Bronchial epithelial cell (primary cell): ENCODE measurements at regions not wholly inside any gene's neighbourhood (a gene's known extent, or its start where the extent isn't known, plus 50 kb on each side); places are given as distances from the start of the nearest gene placed in this dataset.
A peak's percentile ranks its signal among the peaks of the same experiment; 100 is the strongest.

ENCODE experiments used
- DNase-seq: peaks from one replicate; pipeline ENCODE4 v3.0.0-alpha.2; 2010; ENCODE audit warnings: low read depth
- FAIRE-seq: peaks from 2 replicates; lab custom pipeline; 2011; peaks lifted over from hg19 to GRCh38; lab: Jason Lieb, UNC
- H3K27me3 ChIP-seq: 2 replicates; pipeline ENCODE4 v1.5.1; 2011; ENCODE audit warnings: low read length; ENCODE audit not compliant: control insufficient read depth, insufficient read depth
- H3K36me3 ChIP-seq: 2 replicates; pipeline ENCODE4 v1.5.1; 2011; ENCODE audit warnings: low read length; ENCODE audit not compliant: control insufficient read depth, insufficient read depth
- H3K4me3 ChIP-seq: 2 replicates; pipeline ENCODE4 v1.5.1; 2011; ENCODE audit warnings: mild to moderate bottlenecking, low read depth, low read length, control low read depth
- TF ChIP-seq, protein P1 (sequence below): IDR thresholded peaks from 2 replicates; pipeline ENCODE4 v1.5.1; 2011; ENCODE audit warnings: mild to moderate bottlenecking, moderate library complexity, low read length, control low read depth, inconsistent platforms; ENCODE audit not compliant: insufficient read depth, severe bottlenecking

DNA sequence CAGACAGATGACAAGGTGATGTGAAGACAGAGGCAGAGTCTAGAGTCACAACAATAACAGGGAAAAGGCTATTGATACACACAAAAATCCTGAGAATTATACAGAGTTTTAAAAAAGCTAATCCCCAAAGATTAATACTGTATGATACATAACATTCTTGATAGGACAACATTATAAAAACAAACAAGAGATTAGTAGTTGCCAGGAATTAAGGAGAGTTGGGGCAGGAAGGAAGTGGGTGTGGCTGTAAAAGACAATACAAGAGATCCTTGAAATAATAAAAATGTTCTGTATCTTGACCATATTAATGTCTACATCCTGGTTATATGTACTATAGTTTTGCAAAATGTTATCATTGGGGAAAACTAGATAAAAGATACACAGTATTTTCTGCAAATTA lies 309.5 kb upstream of the PMFBP1 start:
- FAIRE-seq, result no peak

DNA sequence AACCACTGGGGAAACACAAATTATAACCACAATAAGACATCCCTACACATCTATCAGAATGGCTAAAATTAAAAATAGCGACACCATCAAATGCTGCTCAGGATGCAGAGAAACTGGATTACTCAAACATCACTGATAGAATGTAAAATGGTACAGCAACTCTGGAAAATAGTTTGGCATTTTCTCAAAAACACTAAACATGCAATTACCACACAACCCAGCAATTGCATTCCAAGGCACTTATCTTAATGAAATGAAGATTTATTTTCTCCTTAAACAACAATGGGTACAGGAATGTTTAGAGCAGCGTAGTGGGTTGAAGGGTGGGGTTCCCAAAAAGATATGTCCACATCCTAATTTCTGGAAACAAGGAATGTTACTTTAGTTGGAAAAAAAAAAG lies 309.0 kb upstream of the PMFBP1 start:
- Histone ChIP-seq H3K27me3 (no peaks in the 10 kb centered on the region), H3K4me3 (no peak overlapping the region), H3K36me3 (no peaks in the 10 kb centered on the region)
- DNase-seq, result no peak
- TF ChIP-seq, protein P1, sequence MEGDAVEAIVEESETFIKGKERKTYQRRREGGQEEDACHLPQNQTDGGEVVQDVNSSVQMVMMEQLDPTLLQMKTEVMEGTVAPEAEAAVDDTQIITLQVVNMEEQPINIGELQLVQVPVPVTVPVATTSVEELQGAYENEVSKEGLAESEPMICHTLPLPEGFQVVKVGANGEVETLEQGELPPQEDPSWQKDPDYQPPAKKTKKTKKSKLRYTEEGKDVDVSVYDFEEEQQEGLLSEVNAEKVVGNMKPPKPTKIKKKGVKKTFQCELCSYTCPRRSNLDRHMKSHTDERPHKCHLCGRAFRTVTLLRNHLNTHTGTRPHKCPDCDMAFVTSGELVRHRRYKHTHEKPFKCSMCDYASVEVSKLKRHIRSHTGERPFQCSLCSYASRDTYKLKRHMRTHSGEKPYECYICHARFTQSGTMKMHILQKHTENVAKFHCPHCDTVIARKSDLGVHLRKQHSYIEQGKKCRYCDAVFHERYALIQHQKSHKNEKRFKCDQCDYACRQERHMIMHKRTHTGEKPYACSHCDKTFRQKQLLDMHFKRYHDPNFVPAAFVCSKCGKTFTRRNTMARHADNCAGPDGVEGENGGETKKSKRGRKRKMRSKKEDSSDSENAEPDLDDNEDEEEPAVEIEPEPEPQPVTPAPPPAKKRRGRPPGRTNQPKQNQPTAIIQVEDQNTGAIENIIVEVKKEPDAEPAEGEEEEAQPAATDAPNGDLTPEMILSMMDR, result no peak
- no peak for FAIRE-seq

More for the DNA sequence above, 309.5 kb upstream of the PMFBP1 start:
- H3K27me3 ChIP-seq, result no peaks in the 10 kb centered on the region
- H3K4me3 ChIP-seq, result no peak overlapping the region
- DNase-seq, result peak; percentile 16
- TF ChIP-seq, protein P1, result no peak
- no peaks in the 10 kb centered on the region for H3K36me3 ChIP-seq

- Histone ChIP-seq H3K27me3 (no peaks in the 10 kb centered on the region), H3K36me3 (no peaks in the 10 kb centered on the region), H3K4me3 (no peak overlapping the region)
- FAIRE-seq, result no peak
- DNase-seq, result no peak
- TF ChIP-seq, protein P1, result no peak
These were observed 303.7 kb upstream of the PMFBP1 start for GRCh38 chr16:72475688-72476087.

DNA sequence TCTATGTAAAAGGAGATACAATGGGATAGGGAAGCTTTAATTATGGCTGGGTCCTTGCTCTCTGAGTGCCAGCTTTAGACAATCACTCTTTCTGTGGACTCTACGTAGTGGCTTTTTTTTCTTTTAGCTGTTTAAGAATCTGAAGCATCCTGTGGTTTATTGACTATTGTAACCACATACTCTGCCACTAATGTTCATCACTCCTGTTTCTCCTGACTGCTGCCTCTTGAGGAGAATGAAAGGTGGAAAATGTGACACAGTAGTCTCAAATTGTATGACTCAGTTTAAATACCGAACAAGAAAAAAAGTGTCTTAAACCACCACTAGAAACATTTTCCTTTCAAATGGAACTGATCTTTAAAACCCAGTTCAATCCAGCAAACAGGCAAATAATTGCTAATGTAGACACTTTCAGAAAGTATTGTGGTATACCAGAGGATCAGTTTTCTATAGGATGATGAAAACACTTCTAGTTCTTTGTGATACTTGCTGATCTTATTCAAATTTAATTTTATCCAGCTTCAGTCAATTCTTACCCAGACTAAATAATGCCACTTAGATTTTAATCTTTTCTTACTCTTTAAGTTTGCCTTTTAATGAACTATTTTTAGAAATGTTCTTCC lies 302.7 kb upstream of the PMFBP1 start:
- no peaks in the 10 kb centered on the region for H3K27me3 ChIP-seq
- DNase-seq (peak; percentile 74), FAIRE-seq (no peak)
- H3K4me3 ChIP-seq, result no peak overlapping the region
- H3K36me3 ChIP-seq, result no peaks in the 10 kb centered on the region
- TF ChIP-seq, protein P1, result no peak

DNA sequence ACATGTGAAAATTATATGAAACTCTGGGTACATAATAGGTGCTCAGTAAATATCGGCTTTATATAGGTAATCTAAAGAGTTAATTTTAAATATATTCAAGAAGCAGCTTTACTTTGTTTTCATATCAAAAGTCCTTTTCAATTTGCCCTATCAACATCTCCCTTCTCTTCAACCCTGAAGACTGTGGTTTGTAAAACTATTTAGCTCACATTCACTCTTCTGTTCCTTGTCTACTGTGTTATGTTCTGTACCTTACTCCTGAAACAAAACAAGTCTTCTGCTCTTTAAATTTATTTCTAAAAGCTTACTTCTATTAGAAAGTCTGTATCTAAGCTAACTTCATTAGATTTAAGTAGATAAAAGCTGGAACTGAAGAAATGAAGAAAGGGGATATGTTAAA lies 301.7 kb upstream of the PMFBP1 start:
- Histone ChIP-seq H3K4me3 (no peak overlapping the region), H3K27me3 (no peaks in the 10 kb centered on the region), H3K36me3 (no peaks in the 10 kb centered on the region)
- TF ChIP-seq, protein P1, result no peak
- DNase-seq, result no peak
- no peak for FAIRE-seq
